Adrenal gland (tissue), 9 donors: ENCODE measurements at regions not wholly inside any gene's neighbourhood (a gene's known extent, or its start where the extent isn't known, plus 50 kb on each side); places are given as distances from the start of the nearest gene placed in this dataset.

Experiments
- DNase-seq, 7 donors: peaks; one replicate each; pipeline ENCODE4 v3.0.0-alpha.2; 2019 to 2020
- H3K27ac ChIP-seq, 5 donors: fragments of 200-600 bp; sonication (generic) in 4 of 5; 1 replicate in 3 of 5; 2 replicates in 2 of 5; pipeline versions ENCODE4 v1.5.1 to v1.8.0; 2016 to 2020; ENCODE audit warnings: mild to moderate bottlenecking in 1 of 5
- H3K27me3 ChIP-seq: fragments of 200-600 bp; 2 replicates; pipeline ENCODE4 v1.8.0; 2021
- H3K36me3 ChIP-seq, 2 donors: fragments of 200-600 bp; replicated peaks in 1 of 2; 1 replicate in 1 of 2; 2 replicates in 1 of 2; pipeline versions ENCODE4 v1.5.1 to v1.8.0; 2018 to 2022
- H3K4me1 ChIP-seq, 2 donors: fragments of 200-600 bp; replicated peaks in 1 of 2; 1 replicate in 1 of 2; 2 replicates in 1 of 2; pipeline versions ENCODE4 v1.5.1 to v1.8.0; 2018 to 2021
- H3K4me3 ChIP-seq, 4 donors: fragments of 200-600 bp; sonication (generic) in 3 of 4; one replicate each; pipeline ENCODE4 v1.5.1; 2016 to 2018
- H3K9me3 ChIP-seq, 3 donors: fragments of 200-600 bp; sonication (generic) in 1 of 3; replicated peaks in 1 of 3; 1 replicate in 2 of 3; 2 replicates in 1 of 3; pipeline versions ENCODE4 v1.5.1 to v1.8.0; 2016 to 2021
- CTCF ChIP-seq, 6 experiments: fragments of 450-650 bp in 4 of 6; fragments of 200-600 bp in 2 of 6; sonication (generic) in 1 of 6; IDR thresholded peaks; 1 replicate in 5 of 6; 2 replicates in 1 of 6; pipeline versions ENCODE4 v1.5.1 to v1.8.0; 2016 to 2021; ENCODE audit warnings: antibody characterized with exemption in 6 of 6, mild to moderate bottlenecking in 2 of 6, moderate library complexity in 1 of 6
- POLR2A ChIP-seq, 2 donors: fragments of 450-650 bp; IDR thresholded peaks; one replicate each; pipeline ENCODE4 v1.6.1; 2017; ENCODE audit warnings: antibody characterized with exemption in 2 of 2, mild to moderate bottlenecking in 2 of 2, moderate library complexity in 1 of 2
- WGBS, 4 donors: extraction: QIAGEN DNeasy Blood & Tissue Kit in 2 of 4; methylation state at CpG; one replicate each; pipeline versions ENCODE4 v1.1.5 to v1.1.7; 2013 to 2017; 5-methylcytosine and 5-hydroxymethylcytosine counted together
- intact Hi-C, 2 donors: fragments of 100-400 bp; cut with DNase I; formaldehyde crosslinking; loops; one replicate each; pipeline versions ENCODE4 v1.14.1 to v1.15.0; 2022 to 2023
- donor health status: healthy with polysubstance abuse.
- donor health status: Bipolar disorder and iron deficiency.
- donor health status: DM: yes; HTN: yes; CAD: no.
- donor health status: DM: no; HTN: no; CAD: no.
- donor health status: DM: no; HTN: no; CAD: no.

- 81 to 89% (median 86%) methylated on average over 2 of the region's 2 CpGs for WGBS, 4 donors
- no peak for DNase-seq
- Histone ChIP-seq H3K27me3 (no peaks in the 10 kb centered on the region), H3K4me1 (peaks cover 8 to 11% of the 10 kb centered on the region in 2 donors), H3K4me3 (no peak overlapping the region), H3K36me3 (no peaks in the 10 kb centered on the region), H3K9me3 (no peaks in the 10 kb centered on the region), H3K27ac (no peak overlapping the region)
- intact Hi-C loops = no loop called here
- TF ChIP-seq CTCF (IDR thresholded peaks at IDR 0.05) = no peak
- no peak for TF ChIP-seq POLR2A (IDR thresholded peaks at IDR 0.05)
These were observed 97.4 kb upstream of the ELOVL5 start for GRCh38 chr6:53446151-53446550.

- intact Hi-C loops = no loop called here
- H3K9me3 ChIP-seq = no peaks in the 10 kb centered on the region
- no peak overlapping the region for H3K27ac ChIP-seq
- no peaks in the 10 kb centered on the region for H3K36me3 ChIP-seq
- H3K27me3 ChIP-seq = no peaks in the 10 kb centered on the region
- no peak overlapping the region for H3K4me3 ChIP-seq
- peaks cover 6 to 19% of the 10 kb centered on the region in 2 donors for H3K4me1 ChIP-seq
- WGBS, 4 donors = 57 to 66% (median 63%) methylated on average over 3 of the region's 3 CpGs
- TF ChIP-seq POLR2A (IDR thresholded peaks at IDR 0.05) = no peak
- no peak for TF ChIP-seq CTCF (IDR thresholded peaks at IDR 0.05)
- DNase-seq = no peak
These were observed 93.0 kb upstream of the ELOVL5 start for GRCh38 chr6:53441761-53442160.

GRCh38 chr6:53441035-53441493 is 92.3 kb upstream of the ELOVL5 start:
- Histone ChIP-seq H3K9me3 (no peaks in the 10 kb centered on the region), H3K4me3 (no peak overlapping the region), H3K27me3 (no peaks in the 10 kb centered on the region), H3K4me1 (peaks cover 5 to 19% of the 10 kb centered on the region in 2 donors), H3K27ac (peak overlapping the region in 1 of 5 donors; percentile 68), H3K36me3 (no peaks in the 10 kb centered on the region)
- DNase-seq = no peak
- WGBS, 4 donors = 20 to 54% (median 37%) methylated on average over 1 of the region's 1 CpG
- intact Hi-C loops = no loop called here
- no peak for TF ChIP-seq CTCF (IDR thresholded peaks at IDR 0.05)
- TF ChIP-seq POLR2A (IDR thresholded peaks at IDR 0.05) = no peak

- no peak for DNase-seq
- no peaks in the 10 kb centered on the region for H3K9me3 ChIP-seq
- H3K4me3 ChIP-seq = no peak overlapping the region
- no peaks in the 10 kb centered on the region for H3K36me3 ChIP-seq
- no peaks in the 10 kb centered on the region for H3K27me3 ChIP-seq
- peak overlapping the region in 3 of 5 donors; percentile 1 to 68 (median 2) for H3K27ac ChIP-seq
- intact Hi-C loops = no loop called here
- no peak for TF ChIP-seq CTCF (IDR thresholded peaks at IDR 0.05)
- TF ChIP-seq POLR2A (IDR thresholded peaks at IDR 0.05) = no peak
- 55 to 65% (median 56%) methylated on average over 3 of the region's 3 CpGs for WGBS, 4 donors
- H3K4me1 ChIP-seq = peaks cover 5 to 19% of the 10 kb centered on the region in 2 donors
These were observed 91.7 kb upstream of the ELOVL5 start for GRCh38 chr6:53440336-53440945.
